ENCODE measurements at regions not wholly inside any gene's neighbourhood (a gene's known extent, or its start where the extent isn't known, plus 50 kb on each side); places are given as distances from the start of the nearest gene placed in this dataset.

- no peak for DNase-seq (ENCODE audit: low spot score, unreplicated experiment)
- Mint-ChIP-seq H3K4me3 (ENCODE audit: low read depth) (no peak overlapping the region), H3K27ac (peak overlapping the region; percentile 18), H3K36me3 (ENCODE audit: insufficient read depth) (peaks cover 4% of the 10 kb centered on the region), H3K27me3 (no peaks in the 10 kb centered on the region), H3K9me3 (ENCODE audit: low read depth) (peaks cover 12% of the 10 kb centered on the region), H3K4me1 (ENCODE audit: low read depth) (peaks cover 29% of the 10 kb centered on the region)
- no peak for TF ChIP-seq CTCF (IDR thresholded peaks at IDR 0.05; ENCODE audit: unreplicated experiment)
Measured at GRCh38 chr12:93154753-93155480, 222.8 kb upstream of the NUDT4 start.

- no peak for DNase-seq (ENCODE audit: low spot score, unreplicated experiment)
- TF ChIP-seq CTCF (IDR thresholded peaks at IDR 0.05; ENCODE audit: unreplicated experiment): no peak
- Mint-ChIP-seq H3K27ac (peak overlapping the region; percentile 52), H3K9me3 (ENCODE audit: low read depth) (peaks cover 12% of the 10 kb centered on the region), H3K36me3 (ENCODE audit: insufficient read depth) (peaks cover 4% of the 10 kb centered on the region), H3K4me3 (ENCODE audit: low read depth) (no peak overlapping the region), H3K27me3 (no peaks in the 10 kb centered on the region), H3K4me1 (ENCODE audit: low read depth) (peaks cover 21% of the 10 kb centered on the region)
Measured at GRCh38 chr12:93156086-93156716, 221.5 kb upstream of the NUDT4 start.

GRCh38 chr12:93157279-93157678 lies 220.4 kb upstream of the NUDT4 start:
- H3K4me3 Mint-ChIP-seq (ENCODE audit: low read depth): no peak overlapping the region
- TF ChIP-seq CTCF (IDR thresholded peaks at IDR 0.05; ENCODE audit: unreplicated experiment): no peak
- H3K9me3 Mint-ChIP-seq (ENCODE audit: low read depth): peaks cover 12% of the 10 kb centered on the region
- DNase-seq (ENCODE audit: low spot score, unreplicated experiment): no peak
- H3K27me3 Mint-ChIP-seq: no peaks in the 10 kb centered on the region
- H3K36me3 Mint-ChIP-seq (ENCODE audit: insufficient read depth): peaks cover 4% of the 10 kb centered on the region
- H3K27ac Mint-ChIP-seq: no peak overlapping the region
- H3K4me1 Mint-ChIP-seq (ENCODE audit: low read depth): peaks cover 15% of the 10 kb centered on the region

GRCh38 chr12:93158065-93158843 lies 219.5 kb upstream of the NUDT4 start:
- TF ChIP-seq CTCF (IDR thresholded peaks at IDR 0.05; ENCODE audit: unreplicated experiment): no peak
- Mint-ChIP-seq H3K4me1 (ENCODE audit: low read depth) (peaks cover 15% of the 10 kb centered on the region), H3K27me3 (no peaks in the 10 kb centered on the region), H3K36me3 (ENCODE audit: insufficient read depth) (peaks cover 4% of the 10 kb centered on the region), H3K4me3 (ENCODE audit: low read depth) (no peak overlapping the region), H3K9me3 (ENCODE audit: low read depth) (peaks cover 12% of the 10 kb centered on the region), H3K27ac (no peak overlapping the region)
- DNase-seq (ENCODE audit: low spot score, unreplicated experiment): no peak

DNA sequence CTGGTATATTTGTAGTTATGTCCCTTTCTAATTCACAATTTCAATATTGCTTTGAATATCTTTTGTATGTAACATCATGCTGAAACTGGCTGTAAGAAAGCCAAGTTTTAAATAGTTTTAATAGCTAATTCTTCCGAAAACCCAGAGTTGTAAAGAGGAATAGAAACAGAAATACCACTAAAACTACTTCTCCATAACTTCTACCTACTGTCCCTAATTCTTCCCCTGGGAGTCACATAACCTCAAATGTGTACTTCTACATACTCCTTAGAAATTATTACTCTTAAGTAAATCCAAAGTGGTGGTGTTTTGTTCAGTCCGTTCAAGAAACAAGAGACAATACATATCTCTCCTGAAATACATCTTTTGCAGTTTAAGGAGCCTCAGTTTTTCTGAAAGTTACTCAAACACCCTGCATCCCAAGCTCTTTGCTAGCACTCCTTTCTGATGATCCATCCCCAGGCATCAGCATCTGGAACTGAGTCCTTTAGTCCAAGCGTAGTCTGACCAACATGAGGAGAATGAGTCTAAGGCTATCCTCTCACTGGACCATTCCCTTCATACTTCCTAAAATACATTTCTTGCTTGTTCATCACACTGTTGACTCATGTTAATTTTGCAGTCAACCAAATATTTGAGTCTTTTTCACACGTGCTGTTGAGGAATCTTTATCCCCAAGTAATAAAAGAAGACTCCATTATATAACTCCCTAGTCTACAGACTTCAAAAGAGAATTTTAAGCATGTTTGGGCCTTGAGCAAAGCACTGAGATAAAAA lies 214.3 kb upstream of the NUDT4 start:
- Mint-ChIP-seq H3K36me3 (ENCODE audit: insufficient read depth) (no peaks in the 10 kb centered on the region), H3K4me1 (ENCODE audit: low read depth) (peaks cover 12% of the 10 kb centered on the region), H3K4me3 (ENCODE audit: low read depth) (no peak overlapping the region), H3K27ac (no peak overlapping the region), H3K9me3 (ENCODE audit: low read depth) (peaks cover 4% of the 10 kb centered on the region), H3K27me3 (no peaks in the 10 kb centered on the region)
- no peak for DNase-seq (ENCODE audit: low spot score, unreplicated experiment)
- no peak for TF ChIP-seq CTCF (IDR thresholded peaks at IDR 0.05; ENCODE audit: unreplicated experiment)

Measured in progenitor cell of endocrine pancreas (in vitro differentiated cells).